ENCODE measurements at regions not wholly inside any gene's neighbourhood (a gene's known extent, or its start where the extent isn't known, plus 50 kb on each side); places are given as distances from the start of the nearest gene placed in this dataset.

- Mint-ChIP-seq H3K9me3 (no peaks in the 10 kb centered on the region), H3K4me1 (no peaks in the 10 kb centered on the region), H3K36me3 (no peaks in the 10 kb centered on the region), H3K27ac (no peak overlapping the region), H3K4me3 (no peak overlapping the region), H3K27me3 (no peaks in the 10 kb centered on the region)
- no peak for ATAC-seq
Measured at GRCh38 chr9:111232997-111233790, 96.8 kb downstream of the OR2K2 start.

- Mint-ChIP-seq H3K9me3 (no peaks in the 10 kb centered on the region), H3K27ac (no peak overlapping the region), H3K27me3 (no peaks in the 10 kb centered on the region), H3K4me1 (no peaks in the 10 kb centered on the region), H3K36me3 (no peaks in the 10 kb centered on the region), H3K4me3 (no peak overlapping the region)
- ATAC-seq: no peak
Measured at GRCh38 chr9:111231801-111232580, 98.0 kb downstream of the OR2K2 start.

GRCh38 chr9:111222757-111223156 is 107.3 kb downstream of the OR2K2 start:
- Mint-ChIP-seq H3K9me3 (peaks cover 2% of the 10 kb centered on the region), H3K27me3 (no peaks in the 10 kb centered on the region), H3K4me3 (no peak overlapping the region), H3K27ac (no peak overlapping the region), H3K4me1 (no peaks in the 10 kb centered on the region), H3K36me3 (no peaks in the 10 kb centered on the region)
- ATAC-seq: no peak

DNA sequence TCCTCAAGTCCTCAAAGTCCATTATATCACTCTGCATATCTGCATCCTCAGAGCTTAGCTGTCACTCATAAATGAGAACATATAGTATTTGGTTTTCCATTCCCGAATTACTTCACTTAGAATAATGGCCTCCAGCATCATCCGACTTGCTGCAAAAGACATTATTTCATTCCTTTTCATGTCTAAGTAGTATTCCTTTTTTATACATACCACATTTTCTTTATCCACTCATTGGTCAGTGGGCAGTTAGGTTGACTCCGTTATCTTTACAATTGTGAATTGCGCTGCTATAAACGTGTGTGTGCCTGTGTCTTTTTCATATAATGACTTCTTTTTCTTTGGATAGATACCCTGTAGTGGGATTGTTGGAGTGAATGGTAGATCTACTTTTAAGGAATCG is 117.2 kb downstream of the OR2K2 start:
- peaks cover 9% of the 10 kb centered on the region for H3K27me3 Mint-ChIP-seq
- H3K4me3 Mint-ChIP-seq: no peak overlapping the region
- no peaks in the 10 kb centered on the region for H3K36me3 Mint-ChIP-seq
- peaks cover 23% of the 10 kb centered on the region for H3K9me3 Mint-ChIP-seq
- no peak for ATAC-seq
- H3K4me1 Mint-ChIP-seq: no peaks in the 10 kb centered on the region
- H3K27ac Mint-ChIP-seq: no peak overlapping the region

DNA sequence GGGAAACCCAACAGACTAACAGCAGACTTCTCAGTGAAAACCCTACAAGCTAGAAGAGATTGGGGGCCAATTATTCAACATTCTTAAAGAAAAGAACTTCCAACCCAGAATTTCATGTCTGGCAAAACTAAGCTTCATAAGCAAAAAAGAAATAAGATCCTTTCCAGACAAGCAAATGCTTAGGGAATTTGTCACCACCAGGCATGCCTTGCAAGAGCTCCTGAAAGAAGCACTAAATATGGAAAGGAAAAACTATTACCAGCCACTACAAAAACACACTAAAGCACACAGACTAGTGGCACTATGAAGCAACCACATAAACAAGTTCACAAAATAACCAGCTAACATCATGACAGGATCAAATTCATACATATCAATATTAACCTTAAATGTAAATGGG is 131.1 kb downstream of the OR2K2 start:
- ATAC-seq: no peak
- Mint-ChIP-seq H3K9me3 (peaks cover 21% of the 10 kb centered on the region), H3K36me3 (no peaks in the 10 kb centered on the region), H3K27ac (no peak overlapping the region), H3K4me3 (no peak overlapping the region), H3K27me3 (peaks cover 5% of the 10 kb centered on the region), H3K4me1 (no peaks in the 10 kb centered on the region)

DNA sequence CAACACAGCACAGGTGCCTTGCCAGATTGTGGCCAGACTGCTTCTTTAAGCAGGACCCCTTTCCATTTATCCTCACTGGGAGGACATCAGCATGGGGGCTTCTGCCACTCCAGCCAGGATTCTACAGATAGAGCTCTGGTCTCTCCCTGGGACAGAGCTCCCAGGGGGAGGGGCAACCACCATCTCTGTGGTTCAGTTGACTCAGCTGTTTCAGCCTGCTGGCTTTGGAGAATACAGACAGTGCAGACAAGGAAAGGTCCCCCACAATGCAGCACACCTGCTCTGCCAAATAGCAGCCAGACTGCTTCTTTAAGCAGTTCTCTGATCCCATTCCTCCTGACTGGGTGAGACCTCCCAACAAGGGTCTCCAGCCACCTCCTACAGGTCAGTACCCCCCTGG is 132.8 kb downstream of the OR2K2 start:
- no peak for ATAC-seq
- Mint-ChIP-seq H3K4me1 (no peaks in the 10 kb centered on the region), H3K27ac (no peak overlapping the region), H3K36me3 (no peaks in the 10 kb centered on the region), H3K9me3 (peaks cover 11% of the 10 kb centered on the region), H3K27me3 (peaks cover 9% of the 10 kb centered on the region), H3K4me3 (no peak overlapping the region)

DNA sequence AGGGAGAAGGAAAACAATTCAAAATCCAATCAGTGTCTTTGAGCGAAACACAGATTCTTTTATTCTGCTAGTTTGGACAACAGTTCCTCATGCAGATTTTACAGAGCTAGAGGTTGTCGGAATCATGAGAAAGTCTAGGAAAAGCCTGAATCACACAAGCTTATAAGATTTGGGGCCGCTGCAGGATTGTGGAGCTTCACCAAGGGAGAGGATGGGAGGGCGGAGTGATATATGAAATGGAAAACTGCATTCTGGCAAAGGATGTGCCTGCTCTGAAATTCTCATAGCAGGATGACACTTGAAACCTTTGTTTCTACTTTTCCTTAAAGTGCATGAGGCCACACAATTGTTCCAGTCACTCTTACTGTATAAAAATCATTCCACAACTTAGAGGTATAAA is 134.3 kb downstream of the OR2K2 start:
- H3K36me3 Mint-ChIP-seq: no peaks in the 10 kb centered on the region
- H3K27ac Mint-ChIP-seq: no peak overlapping the region
- ATAC-seq: no peak

GRCh38 chr9:111193095-111193494 is 136.9 kb downstream of the OR2K2 start:
- H3K27me3 Mint-ChIP-seq: peaks cover 9% of the 10 kb centered on the region
- no peaks in the 10 kb centered on the region for H3K4me1 Mint-ChIP-seq
- H3K27ac Mint-ChIP-seq: no peak overlapping the region
- no peak overlapping the region for H3K4me3 Mint-ChIP-seq
- ATAC-seq: no peak
- no peaks in the 10 kb centered on the region for H3K36me3 Mint-ChIP-seq
- peaks cover 2% of the 10 kb centered on the region for H3K9me3 Mint-ChIP-seq

More for the DNA sequence above, 134.3 kb downstream of the OR2K2 start:
- H3K4me3 Mint-ChIP-seq: no peak overlapping the region
- peaks cover 8% of the 10 kb centered on the region for H3K9me3 Mint-ChIP-seq
- peaks cover 9% of the 10 kb centered on the region for H3K27me3 Mint-ChIP-seq
- no peaks in the 10 kb centered on the region for H3K4me1 Mint-ChIP-seq

DNA sequence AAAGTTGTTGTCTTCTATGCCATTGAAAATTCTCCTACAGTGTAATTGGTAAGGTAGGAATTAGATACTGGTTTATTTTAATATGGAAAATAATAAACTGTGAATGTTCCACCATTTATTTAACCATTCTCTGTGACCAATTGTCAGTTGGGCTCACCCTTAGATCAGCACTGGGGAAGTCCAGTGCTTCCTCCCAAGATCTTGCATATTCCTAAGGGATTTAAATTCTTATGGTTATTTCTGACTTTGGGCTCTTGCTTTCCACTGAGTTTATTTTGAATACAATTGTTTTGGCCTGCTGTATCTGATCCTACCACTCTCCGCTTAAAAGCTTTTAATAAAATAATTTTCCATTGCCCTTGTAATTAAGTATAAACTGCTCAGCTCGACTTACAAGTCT is 137.4 kb downstream of the OR2K2 start:
- peaks cover 9% of the 10 kb centered on the region for H3K27me3 Mint-ChIP-seq

GRCh38 chr9:111190347-111190746 is 139.7 kb downstream of the OR2K2 start:
- Mint-ChIP-seq H3K4me3 (no peak overlapping the region), H3K27ac (no peak overlapping the region), H3K36me3 (no peaks in the 10 kb centered on the region), H3K9me3 (no peaks in the 10 kb centered on the region), H3K4me1 (no peaks in the 10 kb centered on the region), H3K27me3 (peaks cover 9% of the 10 kb centered on the region)
- ATAC-seq: no peak

More for the DNA sequence above, 137.4 kb downstream of the OR2K2 start:
- no peak overlapping the region for H3K27ac Mint-ChIP-seq
- H3K4me3 Mint-ChIP-seq: no peak overlapping the region
- no peaks in the 10 kb centered on the region for H3K4me1 Mint-ChIP-seq
- H3K9me3 Mint-ChIP-seq: no peaks in the 10 kb centered on the region
- H3K36me3 Mint-ChIP-seq: no peaks in the 10 kb centered on the region
- ATAC-seq: no peak

GRCh38 chr9:111187376-111187775 is 142.6 kb downstream of the OR2K2 start:
- Mint-ChIP-seq H3K36me3 (no peaks in the 10 kb centered on the region), H3K27ac (no peak overlapping the region), H3K4me1 (no peaks in the 10 kb centered on the region), H3K27me3 (no peaks in the 10 kb centered on the region), H3K4me3 (no peak overlapping the region), H3K9me3 (peaks cover 4% of the 10 kb centered on the region)
- ATAC-seq: no peak

DNA sequence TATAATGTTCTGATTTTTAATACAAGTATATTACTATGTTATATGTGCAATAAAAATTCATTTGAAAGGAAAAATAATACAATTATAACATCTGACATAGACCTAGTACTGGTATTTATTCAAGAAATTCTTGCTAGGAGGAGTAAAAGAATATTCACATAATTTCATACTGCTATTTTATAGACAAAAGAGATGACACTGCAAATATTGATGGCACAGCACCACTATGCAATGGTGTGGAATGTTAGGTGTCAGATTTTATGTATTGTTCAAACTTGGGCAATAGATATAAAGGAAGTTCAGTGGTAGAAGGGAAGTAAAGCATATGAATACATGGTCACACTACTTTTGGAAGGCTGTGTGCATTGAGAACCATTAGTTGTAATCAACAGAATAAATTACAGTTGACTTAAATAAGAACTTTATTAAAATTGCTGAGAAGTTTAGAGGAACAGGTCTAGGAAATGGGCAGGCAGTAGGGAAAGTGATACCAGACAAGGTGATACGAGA is 143.9 kb downstream of the OR2K2 start:
- Mint-ChIP-seq H3K36me3 (no peaks in the 10 kb centered on the region), H3K4me1 (no peaks in the 10 kb centered on the region), H3K4me3 (no peak overlapping the region), H3K9me3 (peaks cover 4% of the 10 kb centered on the region), H3K27ac (no peak overlapping the region), H3K27me3 (no peaks in the 10 kb centered on the region)
- no peak for ATAC-seq

DNA sequence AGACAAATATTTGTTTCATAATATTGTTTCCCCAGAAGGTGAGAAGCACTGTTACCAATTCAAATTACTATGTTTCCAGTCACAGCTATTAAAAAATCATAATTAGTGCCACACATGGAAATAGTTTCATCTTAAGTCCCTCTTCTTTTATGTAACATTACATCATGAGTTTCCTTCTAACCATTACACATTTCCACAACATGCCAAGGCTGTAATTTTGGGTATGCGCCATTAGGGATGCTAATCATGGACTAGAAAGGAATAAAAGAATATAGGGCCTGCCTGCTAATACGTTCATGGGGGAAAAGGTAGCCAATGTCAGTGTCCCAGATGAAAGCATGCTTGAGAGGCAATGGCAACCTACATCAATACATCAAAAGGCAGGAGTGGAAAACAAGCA is 142.5 kb upstream of the LPAR1 start:
- Mint-ChIP-seq H3K4me3 (no peak overlapping the region), H3K27me3 (no peaks in the 10 kb centered on the region), H3K27ac (no peak overlapping the region), H3K9me3 (peaks cover 4% of the 10 kb centered on the region), H3K36me3 (no peaks in the 10 kb centered on the region), H3K4me1 (no peaks in the 10 kb centered on the region)
- ATAC-seq: no peak

GRCh38 chr9:111179577-111179976 is 141.3 kb upstream of the LPAR1 start:
- H3K4me1 Mint-ChIP-seq: no peaks in the 10 kb centered on the region
- H3K27me3 Mint-ChIP-seq: no peaks in the 10 kb centered on the region
- H3K27ac Mint-ChIP-seq: no peak overlapping the region
- no peaks in the 10 kb centered on the region for H3K36me3 Mint-ChIP-seq
- no peak for ATAC-seq
- peaks cover 4% of the 10 kb centered on the region for H3K9me3 Mint-ChIP-seq
- no peak overlapping the region for H3K4me3 Mint-ChIP-seq

GRCh38 chr9:111178331-111179055 is 140.2 kb upstream of the LPAR1 start:
- no peaks in the 10 kb centered on the region for H3K27me3 Mint-ChIP-seq
- no peak for ATAC-seq

More at GRCh38 chr9:111178331-111179055, 140.2 kb upstream of the LPAR1 start:
- Mint-ChIP-seq H3K4me3 (no peak overlapping the region), H3K4me1 (no peaks in the 10 kb centered on the region), H3K36me3 (no peaks in the 10 kb centered on the region), H3K27ac (no peak overlapping the region), H3K9me3 (no peaks in the 10 kb centered on the region)
